GM19397 (cell line): ENCODE measurements at regions not wholly inside any gene's neighbourhood (a gene's known extent, or its start where the extent isn't known, plus 50 kb on each side); places are given as distances from the start of the nearest gene placed in this dataset.
A peak's percentile ranks its signal among the peaks of the same experiment; 100 is the strongest.

Experiments used
- ATAC-seq: cut with Tn5 transposase; IDR thresholded peaks from one replicate; pipeline ENCODE4 v1.9.1; 2021; ENCODE audit warnings: mild to moderate bottlenecking, moderate library complexity; ENCODE audit not compliant: unreplicated experiment

GRCh38 chr7:116083796-116084195 lies 53.2 kb upstream of the TFEC start:
- ATAC-seq = no peak

DNA sequence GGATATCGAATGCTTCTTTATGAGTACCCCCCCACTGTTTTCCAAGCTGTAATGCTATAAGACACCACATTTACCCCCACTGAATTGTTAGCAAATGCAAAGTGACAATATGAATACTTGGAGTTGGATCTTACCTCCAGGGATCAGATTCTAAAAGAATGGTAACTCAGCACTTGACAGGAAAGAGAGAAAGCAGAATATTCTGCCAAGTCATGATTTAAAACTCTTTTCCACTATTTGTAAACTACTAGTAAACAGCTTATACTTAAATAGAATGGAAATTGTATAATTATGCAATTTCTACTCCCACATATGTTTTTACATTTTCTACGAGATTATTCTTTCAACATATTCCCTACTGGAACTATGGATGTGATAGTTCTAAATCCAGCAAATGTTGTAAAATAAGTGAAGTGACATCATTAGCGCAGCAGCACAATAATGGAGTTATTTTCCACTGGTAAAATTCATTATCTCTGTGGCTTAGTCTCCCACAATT lies 56.0 kb upstream of the TFEC start:
- no peak for ATAC-seq

DNA sequence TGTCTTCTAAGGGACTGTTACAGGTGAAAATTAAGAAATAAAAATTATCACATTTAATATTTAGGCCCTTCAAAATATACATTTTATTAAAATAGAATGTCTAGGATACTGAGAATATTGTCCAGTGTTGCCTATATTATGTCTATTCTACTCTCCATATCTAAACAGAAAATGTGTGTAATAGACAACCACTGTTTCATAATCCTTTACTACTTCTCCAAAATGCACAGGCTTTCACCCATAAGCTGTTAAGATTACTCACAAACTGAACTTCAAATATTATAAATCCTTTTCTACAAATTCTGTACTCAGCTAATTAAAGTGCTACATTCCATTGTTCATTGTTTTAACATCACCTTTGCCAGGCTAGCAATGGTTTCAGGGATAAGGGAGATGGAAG lies 56.7 kb upstream of the TFEC start:
- no peak for ATAC-seq

DNA sequence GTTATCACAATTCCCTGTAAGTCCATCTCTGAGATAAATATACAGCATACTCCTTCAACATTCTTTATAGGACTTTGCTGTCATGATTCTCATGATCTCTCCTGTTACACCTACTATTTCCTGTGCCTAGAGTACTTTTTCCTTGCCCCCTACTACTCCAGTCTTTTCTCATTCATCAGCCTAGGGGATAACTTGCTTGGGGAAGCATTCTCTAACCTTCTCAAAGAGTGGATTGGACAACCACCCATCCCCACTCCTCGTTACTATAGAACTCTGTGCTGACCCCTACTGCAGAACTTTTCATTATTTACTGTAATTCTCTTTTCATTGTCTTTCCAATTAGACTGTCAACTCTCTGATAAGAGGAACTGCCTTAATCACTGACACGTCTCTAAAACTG lies 57.4 kb upstream of the TFEC start:
- no peak for ATAC-seq

GRCh38 chr7:116089293-116089692 lies 58.7 kb upstream of the TFEC start:
- no peak for ATAC-seq

- no peak for ATAC-seq
Measured at GRCh38 chr7:116093516-116094301, 63.1 kb upstream of the TFEC start.

DNA sequence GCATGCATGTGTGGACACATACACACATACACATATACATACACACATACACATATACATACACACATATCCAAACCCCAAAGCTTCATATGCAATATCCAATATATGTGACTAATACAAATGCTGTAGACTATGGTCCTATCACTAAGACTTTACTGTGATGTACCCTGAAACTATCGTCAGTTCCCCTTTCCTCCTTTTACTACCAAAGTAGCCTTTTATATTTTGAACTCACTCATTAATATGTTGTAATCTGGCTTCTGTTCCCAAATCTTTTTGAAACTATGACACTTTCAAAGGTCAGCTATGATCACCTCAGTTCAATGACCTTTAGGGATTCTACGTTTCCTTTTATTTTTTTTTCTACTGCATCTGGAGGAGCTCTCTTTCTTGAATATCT lies 64.8 kb upstream of the TFEC start:
- ATAC-seq = no peak

DNA sequence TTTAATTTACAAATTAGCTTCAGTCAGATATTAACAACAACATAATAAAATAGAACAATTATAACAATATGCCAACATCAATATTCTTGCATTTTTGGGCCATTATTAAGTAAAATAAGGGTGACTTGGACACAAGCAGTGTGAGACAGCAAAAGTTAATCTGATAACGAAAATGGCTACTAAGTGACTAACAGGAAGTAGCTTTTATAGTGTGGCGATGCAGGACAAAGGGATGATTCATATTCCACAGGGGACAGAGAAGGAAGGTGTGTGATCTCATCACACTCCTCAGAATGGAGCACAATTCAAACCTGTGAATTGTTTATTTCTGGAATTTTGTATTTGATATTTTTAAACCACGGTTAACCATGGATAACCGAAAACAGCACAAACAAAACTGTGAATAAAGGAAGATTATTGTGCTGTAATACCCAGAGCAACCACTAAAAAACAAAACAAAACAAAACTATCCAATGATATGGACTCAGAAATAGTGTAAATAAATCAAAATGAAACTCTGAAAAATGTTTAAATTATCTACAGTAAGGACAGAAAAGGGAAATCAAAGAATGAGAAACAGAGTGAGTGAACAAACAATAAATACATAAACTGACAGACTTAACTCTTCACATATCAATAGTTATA lies 66.9 kb upstream of the TFEC start:
- ATAC-seq = no peak

GRCh38 chr7:116098175-116098574 lies 67.6 kb upstream of the TFEC start:
- no peak for ATAC-seq

- no peak for ATAC-seq
Measured at GRCh38 chr7:116100626-116101025, 70.1 kb upstream of the TFEC start.

- no peak for ATAC-seq
Measured at GRCh38 chr7:116101704-116102103, 71.1 kb upstream of the TFEC start.

DNA sequence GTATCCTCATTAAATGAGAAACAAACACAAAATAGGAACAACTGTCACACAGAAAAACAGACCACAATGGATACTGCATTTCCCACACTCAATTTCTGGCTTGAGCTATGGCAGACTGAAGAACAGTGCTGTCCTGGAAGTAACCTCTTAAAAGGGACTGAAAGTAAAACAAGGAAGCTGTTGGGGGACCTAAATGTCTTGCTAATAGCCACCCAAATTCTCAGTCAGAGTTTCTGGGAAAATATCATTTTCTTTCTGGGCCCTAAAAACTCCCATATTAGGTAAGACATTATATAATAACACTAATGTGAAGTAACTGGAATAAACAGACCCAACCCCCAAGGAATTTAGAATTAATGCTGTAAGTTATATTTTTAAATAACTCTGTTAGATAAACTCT lies 80.9 kb upstream of the TFEC start:
- ATAC-seq = no peak

- ATAC-seq = no peak
Measured at GRCh38 chr7:116113310-116113709, 82.7 kb upstream of the TFEC start.

DNA sequence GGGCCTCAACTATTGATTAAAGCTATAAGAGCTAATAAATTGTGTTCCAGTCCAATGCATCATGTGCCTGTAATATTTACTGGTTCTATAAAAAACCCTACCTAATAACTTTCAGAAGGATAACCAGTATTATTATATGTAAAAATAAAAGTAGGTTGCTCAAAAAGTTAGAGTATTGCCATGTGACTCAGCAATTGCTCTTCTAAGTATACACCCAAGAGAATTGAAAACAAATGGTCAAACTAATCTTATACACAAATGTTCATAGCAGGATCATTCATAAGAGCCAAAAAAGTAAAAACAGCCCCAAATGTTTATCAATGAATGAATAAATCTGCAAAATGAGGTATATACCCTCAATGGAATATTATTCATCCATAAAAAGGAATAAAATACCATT lies 89.5 kb upstream of the TES start:
- no peak for ATAC-seq

DNA sequence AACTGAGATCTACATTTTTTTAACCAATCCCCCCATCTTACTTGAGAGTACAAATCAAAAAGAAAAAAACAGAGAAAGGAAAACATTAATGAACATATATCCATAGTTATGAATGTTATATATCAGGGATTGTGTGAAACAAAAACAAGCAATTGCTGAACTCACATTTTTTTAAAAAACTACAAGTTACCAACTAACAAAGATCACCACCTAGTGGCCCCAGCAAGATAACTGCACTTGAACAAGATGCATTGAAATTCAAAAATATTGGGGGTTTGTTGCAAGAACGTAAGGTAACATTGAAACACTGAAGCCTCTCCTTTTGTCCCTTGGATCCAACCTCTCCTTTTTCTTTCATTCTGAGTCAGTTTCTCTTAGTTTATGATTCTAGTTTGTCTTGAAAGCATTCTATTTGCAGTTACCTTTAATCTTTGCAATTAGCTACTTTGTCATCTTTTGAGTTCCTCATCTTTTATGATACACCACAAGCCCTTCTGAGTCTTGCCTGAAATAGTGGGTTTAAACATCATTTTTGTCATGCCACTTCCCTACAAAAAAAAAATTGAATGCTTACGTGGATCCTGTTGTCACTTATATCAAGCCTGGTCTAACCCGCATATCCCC lies 87.3 kb upstream of the TES start:
- no peak for ATAC-seq

GRCh38 chr7:116128139-116128538 lies 82.2 kb upstream of the TES start:
- ATAC-seq = no peak

DNA sequence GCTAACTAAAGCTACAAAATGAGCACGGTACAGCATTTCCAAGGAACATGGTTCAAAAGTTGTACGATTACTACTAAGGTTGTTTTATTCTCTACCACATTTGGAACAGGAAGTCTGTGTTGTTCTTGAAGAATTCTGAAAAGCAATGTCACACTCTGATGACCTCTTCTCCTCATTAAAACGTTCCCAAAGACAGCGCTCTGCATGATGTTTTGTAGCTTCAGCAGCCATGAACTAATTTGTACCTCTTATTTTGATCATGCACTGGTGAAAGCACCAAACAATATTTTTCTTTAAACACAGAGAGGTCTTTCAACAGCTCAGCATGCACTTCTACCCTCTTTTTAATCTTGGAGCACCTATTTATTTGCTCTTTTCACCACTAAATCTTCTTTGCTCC lies 75.0 kb upstream of the TES start:
- no peak for ATAC-seq

DNA sequence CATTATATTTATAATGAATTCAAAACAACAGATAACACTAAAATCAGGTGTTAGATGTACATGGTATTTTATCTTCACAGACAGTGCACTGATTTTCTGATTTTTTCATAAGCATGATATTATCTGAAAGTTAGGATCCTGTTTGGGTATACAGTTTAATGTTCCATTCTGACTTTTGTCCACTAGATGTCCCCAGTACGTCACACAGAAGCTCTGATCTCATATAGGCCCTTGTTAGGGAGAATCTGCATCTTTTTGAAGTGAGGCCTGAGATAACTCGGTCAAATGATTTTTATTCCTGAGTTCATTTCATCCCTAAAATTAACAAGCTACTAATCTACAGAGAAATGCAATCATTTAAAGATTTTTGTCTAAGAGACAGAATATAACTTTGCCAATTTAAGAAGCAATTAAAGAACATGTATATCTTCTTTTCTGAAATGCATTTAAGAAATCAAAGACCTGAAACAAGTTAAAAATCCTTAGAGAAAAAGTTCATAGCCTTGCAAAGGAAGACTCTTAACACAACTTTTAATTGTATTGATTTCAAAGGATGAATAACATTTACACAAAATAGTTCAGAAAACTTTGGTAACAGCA lies 72.0 kb upstream of the TES start:
- ATAC-seq = peak; percentile 91

DNA sequence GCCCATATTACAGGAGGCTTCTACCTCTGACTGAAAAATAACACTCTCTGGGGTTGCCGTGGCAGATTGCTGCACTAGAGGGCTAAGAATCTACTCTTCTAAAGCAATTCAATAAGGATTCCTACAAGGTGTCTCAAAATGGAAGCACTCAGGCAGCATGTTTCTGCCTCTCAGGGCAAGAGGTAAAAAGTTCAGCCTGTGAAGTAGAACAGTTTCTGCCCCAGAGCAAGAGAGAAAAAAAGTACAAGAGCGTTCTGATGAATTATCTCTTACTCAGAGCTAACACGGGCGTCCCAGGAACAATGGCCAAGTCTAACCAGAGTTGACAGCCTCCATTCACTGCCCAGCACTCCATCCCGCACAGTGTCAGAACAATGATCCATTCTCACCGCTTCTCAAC lies 71.3 kb upstream of the TES start:
- ATAC-seq = no peak

DNA sequence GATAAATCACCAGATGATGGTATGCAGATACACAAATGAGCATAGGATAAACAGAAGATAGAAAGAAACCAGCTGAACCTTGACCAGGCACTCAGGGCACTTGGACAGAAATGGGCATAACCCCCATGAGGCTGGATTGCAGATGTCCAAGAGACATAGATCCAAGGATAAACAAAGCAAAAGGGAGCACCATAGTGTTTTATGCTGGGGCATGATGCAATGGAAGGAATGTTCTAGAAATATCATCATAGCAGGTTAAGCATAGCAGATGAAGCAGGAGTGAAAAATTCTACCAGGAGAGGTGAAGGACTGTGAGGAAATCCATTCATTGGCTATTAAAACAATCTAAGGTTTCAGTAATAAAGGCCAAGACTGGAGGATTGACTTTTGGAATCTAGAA lies 70.5 kb upstream of the TES start:
- ATAC-seq = no peak

GRCh38 chr7:116142374-116142773 lies 68.0 kb upstream of the TES start:
- ATAC-seq = no peak

DNA sequence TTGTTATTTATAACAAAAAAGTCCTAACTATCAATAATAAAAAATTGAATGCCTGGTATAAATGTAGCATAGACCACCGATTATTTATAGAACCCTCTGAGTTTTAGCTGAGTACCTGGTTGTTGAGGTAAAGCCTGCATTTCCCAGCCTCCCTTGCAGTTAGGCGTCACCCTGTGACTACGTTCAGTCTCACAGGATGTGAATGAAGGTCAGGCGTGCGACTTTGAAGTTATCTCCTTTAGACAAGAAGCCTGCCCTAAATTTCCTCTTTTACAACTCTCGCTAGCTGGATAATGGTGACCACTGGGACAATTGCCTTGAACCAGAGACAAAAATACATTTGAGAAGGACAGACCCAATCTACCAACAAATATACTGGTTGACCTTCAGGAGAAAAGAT lies 67.5 kb upstream of the TES start:
- no peak for ATAC-seq
